Smooth muscle cell (in vitro differentiated cells): ENCODE measurements at regions not wholly inside any gene's neighbourhood (a gene's known extent, or its start where the extent isn't known, plus 50 kb on each side); places are given as distances from the start of the nearest gene placed in this dataset.
"Not testable (repeated sequence)": the region's sequence is repeated elsewhere in the genome, so short reads cannot be mapped to it uniquely, and the experiment has no call there.

ENCODE experiments used
- DNase-seq: peaks from one replicate; lab custom pipeline; 2025; ENCODE audit not compliant: unreplicated experiment; lab: John Stamatoyannopoulos, UW
- H2AFZ ChIP-seq: fragments of 200-600 bp; sonication (generic); 2 replicates; pipeline ENCODE4 v1.6.0; 2016; ENCODE audit warnings: antibody characterized with exemption, low read depth, mild to moderate bottlenecking
- H3F3A ChIP-seq: fragments of 200-600 bp; sonication (generic); 2 replicates; pipeline ENCODE4 v1.6.0; 2017; ENCODE audit warnings: antibody characterized with exemption, low read depth
- H3K27ac ChIP-seq: fragments of 200-600 bp; sonication (generic); 2 replicates; pipeline ENCODE4 v1.5.1; 2016; ENCODE audit warnings: low read depth, mild to moderate bottlenecking
- H3K27me3 ChIP-seq: fragments of 200-600 bp; sonication (generic); 2 replicates; pipeline ENCODE4 v1.6.1; 2016; ENCODE audit warnings: low read depth, mild to moderate bottlenecking
- H3K36me3 ChIP-seq: fragments of 200-600 bp; sonication (generic); 2 replicates; pipeline ENCODE4 v1.5.1; 2016; ENCODE audit warnings: low read depth
- H3K4me1 ChIP-seq: fragments of 200-600 bp; sonication (generic); 2 replicates; pipeline ENCODE4 v1.5.1; 2016; ENCODE audit warnings: low read depth
- H3K4me2 ChIP-seq: fragments of 200-600 bp; sonication (generic); 2 replicates; pipeline ENCODE4 v1.6.0; 2016; ENCODE audit warnings: mild to moderate bottlenecking
- H3K4me3 ChIP-seq: fragments of 200-600 bp; sonication (generic); 2 replicates; pipeline ENCODE4 v1.5.1; 2016; ENCODE audit warnings: mild to moderate bottlenecking
- H3K79me2 ChIP-seq: fragments of 200-600 bp; sonication (generic); 2 replicates; pipeline ENCODE4 v1.6.0; 2016; ENCODE audit warnings: low read depth, mild to moderate bottlenecking
- H3K9ac ChIP-seq: fragments of 200-600 bp; sonication (generic); 2 replicates; pipeline ENCODE4 v1.6.0; 2016; ENCODE audit warnings: low read depth
- H3K9me3 ChIP-seq: fragments of 200-600 bp; sonication (generic); replicated peaks from 2 replicates; pipeline ENCODE4 v1.5.1; 2016; ENCODE audit warnings: low read depth
- H4K20me1 ChIP-seq: fragments of 200-600 bp; sonication (generic); 2 replicates; pipeline ENCODE4 v1.6.0; 2016; ENCODE audit warnings: low read depth
- CTCF ChIP-seq: fragments of 200-600 bp; sonication (generic); IDR thresholded peaks from 2 replicates; pipeline ENCODE4 v1.5.1; 2017; ENCODE audit warnings: borderline replicate concordance, mild to moderate bottlenecking, antibody characterized with exemption; ENCODE audit not compliant: insufficient read depth, poor library complexity, severe bottlenecking
- WGBS: methylation state at CpG from one replicate; pipeline ENCODE4 v1.1.7; 2016; ENCODE audit warnings: low lambda C conversion rate; 5-methylcytosine and 5-hydroxymethylcytosine counted together

- Histone ChIP-seq H4K20me1 (no peaks in the 10 kb centered on the region), H3K36me3 (no peaks in the 10 kb centered on the region), H3K79me2 (no peaks in the 10 kb centered on the region), H3K9me3 (no peaks in the 10 kb centered on the region), H3K4me1 (no peaks in the 10 kb centered on the region), H3K27me3 (no peaks in the 10 kb centered on the region), H3F3A (no peaks in the 10 kb centered on the region), H3K9ac (no peak overlapping the region), H3K4me3 (no peak overlapping the region), H3K4me2 (no peak overlapping the region), H3K27ac (no peak overlapping the region), H2AFZ (no peak overlapping the region)
- TF ChIP-seq CTCF = no peak
- no peak for DNase-seq
- WGBS = 90% methylated on average over 7 of the region's 7 CpGs
Measured at GRCh38 chr12:92235703-92236472, 90.2 kb upstream of the BTG1 start.

- Histone ChIP-seq H3F3A (no peaks in the 10 kb centered on the region), H3K9me3 (no peaks in the 10 kb centered on the region), H3K4me1 (no peaks in the 10 kb centered on the region), H3K27me3 (no peaks in the 10 kb centered on the region), H3K27ac (no peak overlapping the region), H3K79me2 (no peaks in the 10 kb centered on the region), H3K36me3 (no peaks in the 10 kb centered on the region), H2AFZ (peak overlapping the region; percentile 66), H3K4me2 (no peak overlapping the region), H3K9ac (no peak overlapping the region), H3K4me3 (no peak overlapping the region), H4K20me1 (no peaks in the 10 kb centered on the region)
- WGBS = 71% methylated on average over 1 of the region's 1 CpG
- no peak for DNase-seq
- TF ChIP-seq CTCF = no peak
Measured at GRCh38 chr12:92234533-92234932, 88.9 kb upstream of the BTG1 start.

- no peaks in the 10 kb centered on the region for H4K20me1 ChIP-seq
Measured at GRCh38 chr12:92233346-92234015, 87.8 kb upstream of the BTG1 start.

GRCh38 chr12:92232371-92232932, 86.8 kb upstream of the BTG1 start:
- H3K79me2 ChIP-seq, H3K27me3 ChIP-seq, H4K20me1 ChIP-seq, DNase-seq, H3F3A ChIP-seq, H3K4me2 ChIP-seq, H3K4me3 ChIP-seq, H3K9me3 ChIP-seq, H3K36me3 ChIP-seq, H3K27ac ChIP-seq, H3K9ac ChIP-seq, H3K4me1 ChIP-seq, H2AFZ ChIP-seq: not testable (repeated sequence)
- WGBS = 88% methylated on average over 1 of the region's 2 CpGs

More at GRCh38 chr12:92233346-92234015, 87.8 kb upstream of the BTG1 start:
- H3K36me3 ChIP-seq = no peaks in the 10 kb centered on the region
- H3K27ac ChIP-seq = no peak overlapping the region
- no peak for TF ChIP-seq CTCF
- H3K4me2 ChIP-seq = no peak overlapping the region
- H3K79me2 ChIP-seq = no peaks in the 10 kb centered on the region
- no peaks in the 10 kb centered on the region for H3K27me3 ChIP-seq
- no peaks in the 10 kb centered on the region for H3K9me3 ChIP-seq
- H3K4me3 ChIP-seq = no peak overlapping the region
- H2AFZ ChIP-seq = peak overlapping the region; percentile 66
- H3F3A ChIP-seq = no peaks in the 10 kb centered on the region
- H3K9ac ChIP-seq = no peak overlapping the region
- no peak for DNase-seq
- 83% methylated on average over 5 of the region's 5 CpGs for WGBS
- H3K4me1 ChIP-seq = no peaks in the 10 kb centered on the region

- H3K27me3 ChIP-seq, H3K27ac ChIP-seq, H3K4me2 ChIP-seq, H3K4me1 ChIP-seq, H3K79me2 ChIP-seq, H4K20me1 ChIP-seq, H3K9ac ChIP-seq, H3K4me3 ChIP-seq, H3K36me3 ChIP-seq, H3K9me3 ChIP-seq, DNase-seq, H3F3A ChIP-seq, H2AFZ ChIP-seq: not testable (repeated sequence)
- WGBS = 83% methylated on average over 3 of the region's 3 CpGs
Measured at GRCh38 chr12:92231945-92232344, 86.3 kb upstream of the BTG1 start.

GRCh38 chr12:92231532-92231931, 85.9 kb upstream of the BTG1 start:
- H3K9ac ChIP-seq, H3K79me2 ChIP-seq, H2AFZ ChIP-seq, DNase-seq, H3K27me3 ChIP-seq, H3K4me2 ChIP-seq, H4K20me1 ChIP-seq, H3K27ac ChIP-seq, H3K9me3 ChIP-seq, H3F3A ChIP-seq, H3K4me3 ChIP-seq, H3K4me1 ChIP-seq, H3K36me3 ChIP-seq: not testable (repeated sequence)
- WGBS = 94% methylated on average over 1 of the region's 2 CpGs
